GM21367 (cell line): ENCODE measurements at regions not wholly inside any gene's neighbourhood (a gene's known extent, or its start where the extent isn't known, plus 50 kb on each side); places are given as distances from the start of the nearest gene placed in this dataset.

Source experiments
- ATAC-seq: cut with Tn5 transposase; IDR thresholded peaks from one replicate; pipeline ENCODE4 v1.9.1; 2021; ENCODE audit not compliant: unreplicated experiment

DNA sequence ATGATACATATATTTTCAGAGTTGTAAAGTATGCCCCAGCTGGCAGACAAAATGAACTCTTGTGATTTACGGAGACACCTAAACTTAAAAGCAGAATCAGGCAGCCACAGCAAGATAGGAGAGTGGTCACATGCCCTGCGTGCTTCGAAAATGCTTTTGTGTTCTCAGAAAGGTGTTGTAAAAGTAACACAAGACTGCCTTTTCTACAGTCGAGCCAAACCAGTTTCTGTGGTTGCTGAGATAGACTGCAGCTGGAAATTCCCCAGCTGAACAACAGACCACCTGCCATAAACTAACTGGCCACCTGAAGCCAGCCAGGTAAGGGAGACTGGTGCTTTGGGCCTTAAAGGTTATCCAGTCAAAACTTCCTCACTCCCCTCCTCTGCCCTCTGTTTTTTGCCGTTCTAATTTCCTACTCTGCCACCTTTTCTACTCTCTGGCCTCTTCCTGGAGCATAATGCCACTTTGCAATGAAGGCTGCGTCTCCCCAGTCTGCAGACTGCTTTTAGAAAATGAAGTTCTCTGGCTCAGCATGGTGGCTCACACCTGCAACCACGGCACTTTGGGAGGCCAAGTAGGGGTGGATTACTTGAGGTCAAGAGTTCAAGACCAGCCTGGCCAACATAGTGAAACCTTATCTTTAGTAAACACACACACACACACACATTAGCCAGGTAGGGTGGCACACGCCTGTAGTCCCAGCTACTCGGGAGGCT, 381.2 kb upstream of the SLITRK1 start:
- ATAC-seq, result no peak

GRCh38 chr13:84255226-84255797, 373.0 kb upstream of the SLITRK1 start:
- no peak for ATAC-seq

DNA sequence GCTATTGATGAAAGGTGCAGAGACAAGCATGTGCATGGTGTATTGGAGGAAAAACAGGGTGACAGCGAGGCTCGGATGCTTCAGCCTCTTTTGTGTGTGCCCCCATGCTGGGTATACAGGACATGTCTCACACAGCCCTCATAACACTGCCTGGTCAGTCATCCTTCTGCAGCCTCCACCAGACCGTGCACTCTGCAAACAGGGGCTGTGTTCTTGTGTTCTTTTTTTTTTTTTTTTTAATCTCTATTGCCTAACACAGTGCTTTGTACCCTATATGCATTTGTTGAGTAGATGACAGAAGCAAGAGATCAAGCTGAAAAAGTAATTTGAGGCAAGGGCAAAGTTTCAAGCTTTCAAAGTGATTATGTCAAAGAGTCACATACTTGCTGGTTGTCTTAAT, 367.2 kb upstream of the SLITRK1 start:
- no peak for ATAC-seq

DNA sequence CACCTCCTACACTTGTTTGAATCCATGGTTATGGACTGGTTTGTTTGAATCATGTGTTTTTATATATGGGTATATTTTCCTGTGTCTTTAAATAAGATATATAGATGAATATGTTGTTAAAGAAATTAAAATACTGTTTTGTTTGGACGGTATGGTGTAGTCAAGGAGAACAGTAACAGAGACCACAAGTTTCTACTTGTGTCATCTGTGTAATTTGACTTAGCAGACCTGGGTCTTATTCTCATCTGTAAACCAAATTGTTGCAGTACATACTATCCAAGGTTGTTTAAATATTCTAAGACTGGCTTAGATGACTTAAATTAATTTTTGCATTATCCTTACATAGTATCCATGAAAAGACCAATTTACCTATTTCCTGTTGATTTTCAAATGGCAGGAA, 361.1 kb upstream of the SLITRK1 start:
- ATAC-seq, result no peak

GRCh38 chr13:84239032-84239431, 356.8 kb upstream of the SLITRK1 start:
- ATAC-seq, result no peak

DNA sequence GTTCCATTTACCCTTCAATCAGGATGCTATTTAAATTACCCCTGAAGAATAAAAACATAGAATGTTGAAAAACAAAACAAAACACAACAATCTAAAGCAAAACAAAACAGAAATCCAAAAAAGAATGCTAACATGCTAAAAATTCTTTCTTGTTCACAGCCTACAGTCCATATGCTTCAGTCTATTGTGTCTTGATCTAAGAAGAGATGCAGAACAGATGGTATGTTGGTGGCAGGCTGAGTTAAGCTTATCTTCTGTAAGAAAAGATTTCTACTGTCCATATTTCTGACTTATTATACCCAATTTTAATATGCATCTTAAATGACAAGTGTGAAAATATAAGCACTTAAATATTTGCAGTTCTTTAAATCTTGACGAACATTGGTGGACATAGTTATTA, 356.1 kb upstream of the SLITRK1 start:
- no peak for ATAC-seq

DNA sequence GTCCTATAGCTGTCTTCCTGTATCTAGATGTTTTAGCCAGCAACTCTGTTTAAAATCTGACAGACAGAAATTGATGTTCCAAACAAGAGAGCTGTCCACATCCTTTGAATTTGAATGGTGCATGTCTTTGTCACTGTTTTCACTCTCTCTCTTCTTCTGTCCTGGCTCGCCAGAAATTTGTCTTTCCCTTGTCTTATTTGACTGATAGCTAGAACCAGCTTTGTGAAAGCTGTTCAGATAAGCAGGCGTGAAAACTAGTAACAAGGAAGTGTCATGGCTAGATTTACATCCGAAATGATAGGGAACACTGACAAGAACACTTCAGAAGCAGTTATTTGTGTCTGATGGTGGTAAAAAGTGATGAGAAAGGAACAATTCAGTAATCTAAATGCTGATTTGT, 354.9 kb upstream of the SLITRK1 start:
- no peak for ATAC-seq

GRCh38 chr13:84234416-84234815, 352.1 kb upstream of the SLITRK1 start:
- no peak for ATAC-seq

DNA sequence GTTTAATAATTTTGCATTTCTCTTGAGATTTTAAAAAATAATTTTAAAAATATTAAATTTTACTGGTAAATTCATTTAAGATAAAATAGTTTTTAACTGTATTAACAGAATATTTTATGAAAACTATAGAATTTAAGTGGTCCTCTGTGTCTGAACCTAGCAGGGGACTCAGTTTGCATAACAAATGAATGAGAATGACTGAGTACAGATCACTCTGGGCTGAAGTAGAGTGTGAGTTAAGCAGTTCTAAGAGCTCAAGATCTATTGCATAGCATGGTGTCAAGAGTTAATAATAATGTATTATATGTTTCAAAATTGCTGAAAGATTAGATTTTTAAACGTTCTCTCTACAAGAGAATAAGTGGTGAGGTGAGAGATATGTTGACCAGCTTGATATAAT, 348.3 kb upstream of the SLITRK1 start:
- ATAC-seq, result no peak

DNA sequence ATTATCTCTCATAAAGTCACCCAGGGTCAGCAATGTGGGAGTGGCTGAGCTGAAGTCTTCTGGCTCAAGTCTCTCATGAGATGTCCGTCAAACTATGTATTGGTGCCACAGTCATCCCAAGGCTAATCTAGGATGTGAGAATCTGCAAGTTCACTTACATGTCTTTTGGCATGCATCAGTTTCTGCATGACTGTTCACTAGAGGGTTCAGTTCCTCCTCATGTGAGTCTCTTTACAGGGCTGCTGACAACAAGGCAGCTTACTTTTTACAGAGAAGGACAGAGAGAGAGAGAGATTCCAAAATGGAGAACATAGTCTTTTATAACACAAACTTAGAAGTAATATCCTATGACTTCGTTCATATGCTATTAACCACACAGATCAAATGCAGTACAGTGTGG, 328.8 kb upstream of the SLITRK1 start:
- no peak for ATAC-seq

DNA sequence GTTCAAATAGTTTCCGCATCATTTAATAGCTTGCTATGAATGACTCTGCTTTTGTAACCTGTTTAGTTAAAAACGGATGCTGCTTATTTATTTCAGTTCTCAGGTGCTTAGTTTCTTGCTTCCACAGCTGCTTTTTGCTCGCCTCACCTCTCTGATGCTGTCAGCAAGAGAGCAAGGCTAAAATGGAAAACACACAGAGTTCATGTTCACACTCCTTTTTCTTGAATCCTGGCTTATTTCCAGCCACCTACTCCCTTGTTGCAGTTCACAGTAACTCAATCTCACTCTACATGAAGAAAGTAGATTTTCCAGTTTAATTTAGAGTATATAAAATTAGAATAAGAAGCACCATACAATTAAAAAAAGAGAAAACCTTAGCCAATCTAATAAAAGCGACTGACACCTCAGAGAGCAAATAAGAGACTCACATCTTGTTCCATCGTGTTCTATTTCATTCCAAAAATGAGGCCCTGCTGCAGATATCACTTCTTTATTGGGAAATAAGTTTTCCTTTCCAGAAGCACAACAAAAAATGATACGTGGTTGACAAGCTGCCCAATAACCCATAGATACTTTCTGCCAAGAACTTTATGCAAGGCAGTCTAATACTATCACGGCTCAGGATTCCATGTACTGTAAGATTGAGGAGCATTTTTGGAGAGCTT, 326.1 kb upstream of the SLITRK1 start:
- ATAC-seq, result no peak

DNA sequence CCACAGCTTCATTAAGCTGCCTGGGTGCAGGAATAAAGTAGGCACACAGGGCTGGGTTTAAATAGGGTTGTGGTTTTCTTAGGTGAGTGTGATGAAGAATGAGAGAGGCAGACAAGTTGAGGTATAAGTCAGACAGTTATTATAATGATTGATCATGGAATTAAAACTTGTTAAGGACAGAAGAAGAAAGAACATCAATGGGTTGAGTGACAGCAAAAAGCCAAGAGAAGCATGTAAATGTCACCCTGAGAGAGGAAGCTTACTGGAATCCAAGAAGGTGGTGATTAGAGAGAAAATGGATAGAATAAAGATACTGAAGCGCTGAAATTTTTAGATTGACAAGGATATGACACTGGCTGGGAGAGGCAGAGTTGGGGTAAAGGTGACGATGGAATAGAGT, 325.2 kb upstream of the SLITRK1 start:
- no peak for ATAC-seq

- no peak for ATAC-seq
Measured at GRCh38 chr13:84200971-84201370, 318.7 kb upstream of the SLITRK1 start.

- no peak for ATAC-seq
Measured at GRCh38 chr13:84192125-84192524, 309.9 kb upstream of the SLITRK1 start.

DNA sequence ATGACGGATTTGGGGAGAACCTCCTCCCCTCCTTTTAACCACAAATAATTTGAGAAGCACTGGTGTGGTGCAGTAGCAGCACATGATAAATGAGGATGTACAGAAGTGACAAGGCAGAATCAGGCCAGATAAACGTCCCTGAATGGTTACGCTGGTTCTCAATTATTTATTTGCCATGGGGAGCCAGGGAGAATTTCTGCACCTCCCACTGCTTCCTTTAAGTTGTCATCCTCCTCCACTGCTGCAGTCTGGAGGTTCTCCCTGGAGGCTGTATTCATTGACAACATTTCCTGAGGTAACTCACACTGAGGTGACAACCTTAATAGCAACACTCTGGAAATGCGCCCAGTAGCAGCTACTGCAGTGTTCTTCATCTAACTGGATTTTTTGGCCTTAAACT, 308.9 kb upstream of the SLITRK1 start:
- no peak for ATAC-seq

GRCh38 chr13:84187626-84188025, 305.4 kb upstream of the SLITRK1 start:
- ATAC-seq, result no peak

DNA sequence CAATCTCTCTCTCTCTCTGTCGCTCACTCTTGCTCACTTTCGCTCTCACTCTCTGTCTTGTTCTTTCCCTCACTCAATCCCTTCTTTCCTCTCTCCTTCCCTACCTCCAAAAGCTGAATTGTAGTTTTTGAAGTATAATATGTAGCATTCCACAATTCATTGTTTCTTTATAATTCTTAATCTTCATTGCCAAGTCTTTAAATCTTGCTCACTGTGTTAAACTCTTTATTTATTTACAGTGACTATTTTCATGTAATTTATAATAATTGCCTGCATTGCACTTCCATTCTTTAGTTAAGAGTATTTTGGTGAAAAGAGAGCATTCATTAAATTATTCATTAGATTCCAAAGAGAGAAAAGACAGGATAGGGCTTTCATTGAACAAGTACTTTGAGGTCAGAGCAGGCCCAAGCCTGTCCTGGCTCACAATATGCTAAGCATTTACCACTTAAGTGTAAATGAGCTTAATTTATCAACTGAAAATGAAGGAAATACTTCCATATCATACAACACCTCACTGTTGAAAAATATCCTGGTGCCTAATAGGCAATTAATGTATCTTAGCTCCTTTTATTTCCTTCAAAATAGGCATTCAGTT, 257.4 kb upstream of the SLITRK1 start:
- ATAC-seq, result no peak

DNA sequence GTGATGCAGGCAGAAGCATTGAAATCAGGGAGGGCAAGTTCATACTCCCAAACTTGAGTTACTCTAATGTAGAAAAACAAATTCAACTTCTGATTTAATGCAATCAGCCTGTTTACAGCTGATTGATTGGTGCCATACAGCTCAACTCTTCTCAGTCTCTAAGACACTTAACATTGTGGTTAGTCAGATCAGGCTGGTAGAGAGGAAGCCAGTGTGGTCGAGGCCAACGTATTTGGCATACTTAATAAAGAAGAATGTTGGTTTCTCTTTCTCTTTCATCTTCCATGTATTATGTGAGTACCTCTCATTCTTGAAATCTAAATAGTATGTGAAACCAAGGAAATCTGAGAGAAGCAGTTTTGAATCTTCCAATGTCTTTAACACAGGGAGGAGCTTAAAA, 255.0 kb upstream of the SLITRK1 start:
- peak; percentile 99 for ATAC-seq

DNA sequence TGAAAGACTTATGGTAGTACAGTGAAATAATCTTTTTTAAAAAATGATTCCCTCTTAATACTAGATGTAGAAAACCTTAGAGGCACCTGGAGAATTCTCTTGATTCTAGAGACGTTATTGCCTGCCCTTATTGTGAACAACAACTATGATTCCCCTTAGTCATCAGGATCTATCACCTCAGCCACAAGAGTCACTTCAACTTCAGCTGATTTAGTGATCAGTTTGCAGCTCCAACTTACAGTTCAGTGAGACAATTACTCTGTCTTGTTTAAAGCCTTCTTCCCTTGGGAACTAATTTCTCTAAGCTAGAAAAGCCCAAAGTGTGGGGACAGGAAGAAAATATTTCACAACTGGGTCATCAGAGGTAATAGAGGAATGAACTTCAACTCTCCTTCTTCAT, 254.3 kb upstream of the SLITRK1 start:
- ATAC-seq, result peak; percentile 12

DNA sequence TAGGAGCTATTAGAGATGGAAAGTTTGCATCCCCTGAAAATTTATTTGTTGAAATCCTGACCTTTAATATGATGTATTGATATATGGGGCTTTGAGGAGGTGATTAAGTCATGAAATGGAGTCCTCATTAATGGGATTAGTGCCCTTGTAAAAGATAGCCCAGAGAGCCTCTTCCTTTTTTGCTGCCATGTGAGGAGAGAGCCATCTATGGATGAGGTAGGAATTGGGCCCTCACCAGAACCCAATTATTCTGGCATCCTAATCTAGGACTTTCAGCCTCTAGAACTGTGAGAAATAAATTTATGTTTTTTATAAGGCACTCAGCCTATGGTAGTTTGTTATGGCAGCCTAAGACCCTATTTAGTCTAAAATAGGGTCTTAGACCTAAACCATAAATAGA, 250.2 kb upstream of the SLITRK1 start:
- no peak for ATAC-seq

DNA sequence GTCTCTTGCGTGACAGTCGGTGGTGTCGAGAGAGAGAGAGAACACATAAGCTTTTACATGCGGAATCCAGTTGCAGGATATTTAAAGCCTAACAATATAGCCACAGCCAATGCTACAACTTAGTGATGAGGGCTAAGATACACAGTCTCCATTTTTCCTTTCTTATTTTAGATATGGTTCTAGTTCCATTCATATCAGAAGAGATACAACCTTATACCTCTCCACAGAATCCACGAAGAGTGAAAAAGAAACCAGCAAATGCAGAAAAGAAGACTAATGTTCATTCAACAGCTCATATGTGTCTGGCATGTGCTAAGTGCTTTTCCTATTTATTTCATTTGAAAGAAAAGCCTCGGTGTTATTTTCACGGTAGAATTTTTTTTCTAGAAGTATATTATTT, 249.0 kb upstream of the SLITRK1 start:
- no peak for ATAC-seq

DNA sequence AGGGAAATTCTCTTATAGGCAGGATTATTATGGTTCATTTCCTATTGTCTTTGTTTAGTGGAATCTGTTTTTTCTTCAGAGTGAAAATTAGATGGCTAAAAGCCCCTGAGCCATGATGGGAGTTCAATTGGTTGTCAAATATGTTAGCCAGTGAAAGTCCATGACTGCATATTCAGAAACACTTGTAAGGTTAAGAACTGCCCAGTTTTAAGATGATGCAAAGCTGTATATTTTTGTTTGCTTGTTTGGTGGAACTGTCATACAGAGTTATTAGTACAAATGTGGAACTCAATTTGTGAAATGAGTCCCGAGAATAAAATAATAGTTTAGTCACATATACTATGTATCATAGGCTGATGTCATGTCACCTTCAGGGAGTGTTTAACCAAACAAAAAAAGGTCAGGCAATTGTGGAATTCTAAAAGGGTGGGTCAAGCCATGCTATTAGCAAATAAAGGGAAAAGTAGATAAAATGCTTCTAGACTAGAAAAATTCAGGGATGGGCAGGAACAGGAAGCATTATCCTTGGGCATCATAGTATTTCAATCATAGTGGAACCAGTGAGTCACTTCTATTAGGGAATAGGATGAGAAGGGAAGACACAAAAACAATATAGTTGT, 248.3 kb upstream of the SLITRK1 start:
- no peak for ATAC-seq
